Natural killer cell (primary cell): ENCODE measurements at regions not wholly inside any gene's neighbourhood (a gene's known extent, or its start where the extent isn't known, plus 50 kb on each side); places are given as distances from the start of the nearest gene placed in this dataset.

Source experiments
- ATAC-seq, 3 donors: fragments of 150-1000 bp in 2 of 3; fragments of 200-7000 bp in 1 of 3; cut with Tn5 transposase; 1 replicate in 1 of 3; 2 replicates in 2 of 3; pipeline ENCODE4 v1.10.0; 2021; ENCODE audit warnings: mild to moderate bottlenecking in 2 of 3, moderate library complexity in 2 of 3
- DNase-seq, 2 donors: peaks; one replicate each; pipeline versions ENCODE4 v3.0.0 to v3.0.0-alpha.2; 2013 to 2021; ENCODE audit warnings: mixed read lengths in 1 of 2
- H3K27ac ChIP-seq: one replicate; pipeline ENCODE4 v1.5.1; 2013; ENCODE audit warnings: mild to moderate bottlenecking, low read length
- H3K27me3 ChIP-seq: one replicate; pipeline ENCODE4 v1.6.1; 2013; ENCODE audit warnings: low read length; ENCODE audit not compliant: control insufficient read depth, insufficient read depth
- H3K36me3 ChIP-seq: one replicate; pipeline ENCODE4 v1.6.1; 2013; ENCODE audit warnings: low read length; ENCODE audit not compliant: control insufficient read depth, insufficient read depth
- H3K4me1 ChIP-seq: one replicate; pipeline ENCODE4 v1.6.1; 2013; ENCODE audit warnings: low read length; ENCODE audit not compliant: control insufficient read depth, insufficient read depth
- H3K4me3 ChIP-seq: one replicate; pipeline ENCODE4 v1.5.1; 2013; ENCODE audit warnings: low read length
- H3K9me3 ChIP-seq: one replicate; pipeline ENCODE4 v1.6.1; 2013; ENCODE audit warnings: low read length; ENCODE audit not compliant: control insufficient read depth, insufficient read depth
- H3K27ac Mint-ChIP-seq, 2 donors: one replicate each; pipeline ENCODE4 v1.8.0; 2022; ENCODE audit warnings: mild to moderate bottlenecking in 2 of 2, mixed read lengths in 2 of 2, moderate library complexity in 1 of 2
- H3K27me3 Mint-ChIP-seq, 2 donors: one replicate each; pipeline ENCODE4 v1.8.0; 2022; ENCODE audit warnings: low read depth in 2 of 2, mixed read lengths in 2 of 2
- H3K36me3 Mint-ChIP-seq: one replicate; pipeline ENCODE4 v1.8.0; 2022; ENCODE audit warnings: mixed read lengths
- H3K4me1 Mint-ChIP-seq, 2 donors: one replicate each; pipeline ENCODE4 v1.8.0; 2022; ENCODE audit warnings: mixed read lengths in 2 of 2
- H3K4me3 Mint-ChIP-seq: one replicate; pipeline ENCODE4 v1.8.0; 2022; ENCODE audit warnings: mild to moderate bottlenecking, moderate library complexity, mixed read lengths
- H3K9me3 Mint-ChIP-seq, 2 donors: one replicate each; pipeline ENCODE4 v1.8.0; 2022; ENCODE audit warnings: mixed read lengths in 2 of 2
- WGBS: methylation state at CpG from one replicate; pipeline ENCODE4 v1.1.7; 2013; ENCODE audit warnings: missing lambda C conversion rate; ENCODE audit not compliant: insufficient coverage; 5-methylcytosine and 5-hydroxymethylcytosine counted together
- intact Hi-C: fragments of 100-400 bp; cut with micrococcal nuclease; formaldehyde crosslinking; loops from one replicate; pipeline ENCODE4 v1.14.2; 2022
- TF ChIP-seq, protein P1 (sequence below): fragments of 200-600 bp; IDR thresholded peaks from one replicate; pipeline ENCODE4 v1.8.0; 2022; ENCODE audit warnings: antibody characterized with exemption

DNA sequence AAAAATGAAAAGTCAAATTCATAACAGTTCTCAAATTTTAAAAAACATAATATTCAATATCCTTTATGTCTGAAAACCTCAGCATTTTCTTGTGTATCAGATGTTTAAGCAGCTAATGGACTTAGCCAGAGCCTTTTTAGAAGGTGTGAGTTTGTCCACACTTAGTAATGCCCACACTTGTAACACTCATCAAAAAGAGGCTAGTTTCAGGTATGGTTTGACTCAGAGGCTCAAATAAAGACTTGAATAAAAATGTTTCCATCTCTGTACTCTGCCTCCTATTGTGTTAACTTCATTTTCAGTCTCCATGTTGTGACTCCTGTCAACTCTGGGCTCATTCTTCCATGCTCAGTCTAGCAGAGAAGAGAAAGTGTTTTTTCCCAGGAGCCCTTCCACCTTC lies 311.6 kb downstream of the IRS1 start:
- H3K9me3 Mint-ChIP-seq, result peaks cover 0 to 2% of the 10 kb centered on the region in 2 donors
- H3K4me3 Mint-ChIP-seq, result no peak overlapping the region
- H3K4me1 Mint-ChIP-seq, result no peaks in the 10 kb centered on the region
- H3K4me3 ChIP-seq, result no peak overlapping the region
- H3K9me3 ChIP-seq, result no peaks in the 10 kb centered on the region
- no peaks in the 10 kb centered on the region for H3K4me1 ChIP-seq
- H3K36me3 Mint-ChIP-seq, result no peaks in the 10 kb centered on the region
- no peaks in the 10 kb centered on the region for H3K27me3 Mint-ChIP-seq
- H3K36me3 ChIP-seq, result no peaks in the 10 kb centered on the region
- no peak overlapping the region for H3K27ac Mint-ChIP-seq
- TF ChIP-seq, protein P1, sequence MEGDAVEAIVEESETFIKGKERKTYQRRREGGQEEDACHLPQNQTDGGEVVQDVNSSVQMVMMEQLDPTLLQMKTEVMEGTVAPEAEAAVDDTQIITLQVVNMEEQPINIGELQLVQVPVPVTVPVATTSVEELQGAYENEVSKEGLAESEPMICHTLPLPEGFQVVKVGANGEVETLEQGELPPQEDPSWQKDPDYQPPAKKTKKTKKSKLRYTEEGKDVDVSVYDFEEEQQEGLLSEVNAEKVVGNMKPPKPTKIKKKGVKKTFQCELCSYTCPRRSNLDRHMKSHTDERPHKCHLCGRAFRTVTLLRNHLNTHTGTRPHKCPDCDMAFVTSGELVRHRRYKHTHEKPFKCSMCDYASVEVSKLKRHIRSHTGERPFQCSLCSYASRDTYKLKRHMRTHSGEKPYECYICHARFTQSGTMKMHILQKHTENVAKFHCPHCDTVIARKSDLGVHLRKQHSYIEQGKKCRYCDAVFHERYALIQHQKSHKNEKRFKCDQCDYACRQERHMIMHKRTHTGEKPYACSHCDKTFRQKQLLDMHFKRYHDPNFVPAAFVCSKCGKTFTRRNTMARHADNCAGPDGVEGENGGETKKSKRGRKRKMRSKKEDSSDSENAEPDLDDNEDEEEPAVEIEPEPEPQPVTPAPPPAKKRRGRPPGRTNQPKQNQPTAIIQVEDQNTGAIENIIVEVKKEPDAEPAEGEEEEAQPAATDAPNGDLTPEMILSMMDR, result no peak
- no peak overlapping the region for H3K27ac ChIP-seq
- ATAC-seq (no peak), DNase-seq (no peak)
- intact Hi-C loops, result no loop called here
- no peaks in the 10 kb centered on the region for H3K27me3 ChIP-seq

DNA sequence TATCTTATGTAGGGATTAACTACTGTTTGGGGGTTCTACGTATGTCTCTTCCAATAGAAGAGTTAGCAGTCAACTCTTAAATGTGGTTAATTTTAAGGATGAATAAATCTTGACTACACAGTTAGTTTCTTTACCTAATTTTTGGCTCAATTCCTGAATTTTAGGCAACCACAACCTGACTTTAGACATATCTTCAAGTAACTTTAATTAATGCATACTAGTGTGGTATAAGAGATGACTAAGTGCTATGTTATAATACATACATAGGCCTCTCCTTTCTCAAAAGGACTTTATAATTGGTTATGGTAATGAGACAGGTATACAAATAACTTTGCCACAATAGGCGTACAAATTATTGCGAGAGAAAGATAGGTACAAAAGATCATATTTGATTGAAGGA lies 312.0 kb downstream of the IRS1 start:
- H3K36me3 ChIP-seq, result no peaks in the 10 kb centered on the region
- no peak overlapping the region for H3K4me3 ChIP-seq
- intact Hi-C loops, result no loop called here
- DNase-seq, result no peak
- no peaks in the 10 kb centered on the region for H3K36me3 Mint-ChIP-seq
- H3K4me1 ChIP-seq, result no peaks in the 10 kb centered on the region
- H3K27me3 ChIP-seq, result no peaks in the 10 kb centered on the region
- no peak for ATAC-seq
- WGBS, result no CpG with 5 or more reads among the region's 3 CpGs
- H3K27ac ChIP-seq, result no peak overlapping the region
- H3K9me3 ChIP-seq, result no peaks in the 10 kb centered on the region
- H3K27me3 Mint-ChIP-seq, result no peaks in the 10 kb centered on the region
- no peak overlapping the region for H3K27ac Mint-ChIP-seq
- TF ChIP-seq, protein P1, result no peak
- H3K9me3 Mint-ChIP-seq, result peaks cover 0 to 2% of the 10 kb centered on the region in 2 donors
- H3K4me3 Mint-ChIP-seq, result no peak overlapping the region
- no peaks in the 10 kb centered on the region for H3K4me1 Mint-ChIP-seq

- Histone ChIP-seq H3K36me3 (no peaks in the 10 kb centered on the region), H3K9me3 (no peaks in the 10 kb centered on the region), H3K4me3 (no peak overlapping the region), H3K27ac (no peak overlapping the region), H3K4me1 (no peaks in the 10 kb centered on the region), H3K27me3 (no peaks in the 10 kb centered on the region)
- H3K27ac Mint-ChIP-seq, result no peak overlapping the region
- no peaks in the 10 kb centered on the region for H3K27me3 Mint-ChIP-seq
- no peaks in the 10 kb centered on the region for H3K36me3 Mint-ChIP-seq
- TF ChIP-seq, protein P1, result no peak
- ATAC-seq (no peak), DNase-seq (no peak)
- no peak overlapping the region for H3K4me3 Mint-ChIP-seq
- 63% methylated on average over 4 of the region's 6 CpGs for WGBS
- no peaks in the 10 kb centered on the region for H3K4me1 Mint-ChIP-seq
- peaks cover 2 to 3% of the 10 kb centered on the region in 2 donors for H3K9me3 Mint-ChIP-seq
- intact Hi-C loops, result no loop called here
Observed at GRCh38 chr2:226483745-226484619, 315.6 kb downstream of the IRS1 start.

- WGBS, result 61% methylated on average over 5 of the region's 5 CpGs
- no peaks in the 10 kb centered on the region for H3K27me3 Mint-ChIP-seq
Observed at GRCh38 chr2:226483143-226483542, 316.5 kb downstream of the IRS1 start.

More at GRCh38 chr2:226483143-226483542, 316.5 kb downstream of the IRS1 start:
- Histone ChIP-seq H3K36me3 (no peaks in the 10 kb centered on the region), H3K27ac (no peak overlapping the region), H3K4me3 (no peak overlapping the region), H3K27me3 (no peaks in the 10 kb centered on the region), H3K9me3 (no peaks in the 10 kb centered on the region), H3K4me1 (no peaks in the 10 kb centered on the region)
- ATAC-seq (no peak), DNase-seq (no peak)
- no peak overlapping the region for H3K4me3 Mint-ChIP-seq
- TF ChIP-seq, protein P1, result no peak
- intact Hi-C loops, result no loop called here
- no peak overlapping the region for H3K27ac Mint-ChIP-seq
- H3K4me1 Mint-ChIP-seq, result no peaks in the 10 kb centered on the region
- H3K9me3 Mint-ChIP-seq, result peaks cover 6 to 7% of the 10 kb centered on the region in 2 donors
- no peaks in the 10 kb centered on the region for H3K36me3 Mint-ChIP-seq
